HG03139 (cell line): ENCODE measurements at regions not wholly inside any gene's neighbourhood (a gene's known extent, or its start where the extent isn't known, plus 50 kb on each side); places are given as distances from the start of the nearest gene placed in this dataset.
"Not testable (repeated sequence)": the region's sequence is repeated elsewhere in the genome, so short reads cannot be mapped to it uniquely, and the experiment has no call there.

Source experiments
- ATAC-seq: cut with Tn5 transposase; IDR thresholded peaks from one replicate; pipeline ENCODE4 v1.9.1; 2021; ENCODE audit not compliant: unreplicated experiment

- no peak for ATAC-seq
These were observed 563.9 kb downstream of the ADCYAP1 start for GRCh38 chr18:1468550-1468949.

- no peak for ATAC-seq
These were observed 571.2 kb downstream of the ADCYAP1 start for GRCh38 chr18:1475867-1476266.

- ATAC-seq: no peak
These were observed 575.6 kb downstream of the ADCYAP1 start for GRCh38 chr18:1480309-1480708.

GRCh38 chr18:1481577-1481976, 576.9 kb downstream of the ADCYAP1 start:
- no peak for ATAC-seq

- no peak for ATAC-seq
These were observed 578.7 kb downstream of the ADCYAP1 start for GRCh38 chr18:1483385-1483784.

GRCh38 chr18:1487457-1487856, 582.8 kb downstream of the ADCYAP1 start:
- ATAC-seq: no peak

- no peak for ATAC-seq
These were observed 583.7 kb downstream of the ADCYAP1 start for GRCh38 chr18:1488394-1488793.

GRCh38 chr18:1488957-1489356, 584.3 kb downstream of the ADCYAP1 start:
- no peak for ATAC-seq

GRCh38 chr18:1495387-1495786, 590.7 kb downstream of the ADCYAP1 start:
- no peak for ATAC-seq

- ATAC-seq: no peak
These were observed 591.4 kb downstream of the ADCYAP1 start for GRCh38 chr18:1496096-1496495.

- no peak for ATAC-seq
These were observed 593.5 kb downstream of the ADCYAP1 start for GRCh38 chr18:1498216-1498615.

- no peak for ATAC-seq
These were observed 594.6 kb downstream of the ADCYAP1 start for GRCh38 chr18:1499265-1499664.

GRCh38 chr18:1503847-1504246, 599.2 kb downstream of the ADCYAP1 start:
- no peak for ATAC-seq

GRCh38 chr18:1505856-1506255, 601.2 kb downstream of the ADCYAP1 start:
- no peak for ATAC-seq

GRCh38 chr18:1510542-1511179, 606.0 kb downstream of the ADCYAP1 start:
- no peak for ATAC-seq

- no peak for ATAC-seq
These were observed 607.1 kb downstream of the ADCYAP1 start for GRCh38 chr18:1511619-1512311.

- no peak for ATAC-seq
These were observed 608.8 kb downstream of the ADCYAP1 start for GRCh38 chr18:1513519-1513918.

- ATAC-seq: not testable (repeated sequence)
These were observed 617.0 kb downstream of the ADCYAP1 start for GRCh38 chr18:1521588-1522248.

- no peak for ATAC-seq
These were observed 617.6 kb downstream of the ADCYAP1 start for GRCh38 chr18:1522249-1522615.

- no peak for ATAC-seq
These were observed 622.3 kb downstream of the ADCYAP1 start for GRCh38 chr18:1526991-1527390.

- no peak for ATAC-seq
These were observed 623.1 kb downstream of the ADCYAP1 start for GRCh38 chr18:1527805-1528204.

GRCh38 chr18:1528447-1528846, 623.8 kb downstream of the ADCYAP1 start:
- no peak for ATAC-seq
